C4-2B (cell line): ENCODE measurements at regions not wholly inside any gene's neighbourhood (a gene's known extent, or its start where the extent isn't known, plus 50 kb on each side); places are given as distances from the start of the nearest gene placed in this dataset.

Experiments used
- H3K27ac ChIP-seq: fragments of 450-650 bp; 2 replicates; pipeline ENCODE4 v1.5.1; 2017
- CTCF ChIP-seq: fragments of 450-650 bp; conservative IDR thresholded peaks from 2 replicates; pipeline ENCODE4 v1.5.1; 2017; ENCODE audit warnings: mild to moderate bottlenecking
- ZFX ChIP-seq: fragments of 450-650 bp; IDR thresholded peaks from 2 replicates; pipeline ENCODE4 v1.6.1; 2017

GRCh38 chr12:97316321-97316720 lies 146.3 kb upstream of the RMST start:
- H3K27ac ChIP-seq, result no peak overlapping the region
- TF ChIP-seq CTCF, result no peak
- TF ChIP-seq ZFX, result no peak

- H3K27ac ChIP-seq, result no peak overlapping the region
- TF ChIP-seq ZFX, result no peak
Observed at GRCh38 chr12:97321621-97322020, 141.0 kb upstream of the RMST start.

GRCh38 chr12:97322388-97322787 lies 140.2 kb upstream of the RMST start:
- TF ChIP-seq ZFX (no peak), CTCF (no peak)
- H3K27ac ChIP-seq, result no peak overlapping the region

GRCh38 chr12:97323154-97323553 lies 139.4 kb upstream of the RMST start:
- TF ChIP-seq ZFX (no peak), CTCF (no peak)
- no peak overlapping the region for H3K27ac ChIP-seq

GRCh38 chr12:97324471-97324870 lies 138.1 kb upstream of the RMST start:
- no peak for TF ChIP-seq CTCF

GRCh38 chr12:97335115-97335514 lies 127.5 kb upstream of the RMST start:
- TF ChIP-seq CTCF, result no peak
- no peak for TF ChIP-seq ZFX
- no peak overlapping the region for H3K27ac ChIP-seq

More at GRCh38 chr12:97324471-97324870, 138.1 kb upstream of the RMST start:
- H3K27ac ChIP-seq, result no peak overlapping the region

GRCh38 chr12:97336900-97337751 lies 125.5 kb upstream of the RMST start:
- no peak for TF ChIP-seq ZFX
- H3K27ac ChIP-seq, result no peak overlapping the region

GRCh38 chr12:97342130-97342529 lies 120.5 kb upstream of the RMST start:
- no peak for TF ChIP-seq CTCF
- no peak for TF ChIP-seq ZFX
- H3K27ac ChIP-seq, result no peak overlapping the region
